ENCODE measurements at regions not wholly inside any gene's neighbourhood (a gene's known extent, or its start where the extent isn't known, plus 50 kb on each side); places are given as distances from the start of the nearest gene placed in this dataset.

DNA sequence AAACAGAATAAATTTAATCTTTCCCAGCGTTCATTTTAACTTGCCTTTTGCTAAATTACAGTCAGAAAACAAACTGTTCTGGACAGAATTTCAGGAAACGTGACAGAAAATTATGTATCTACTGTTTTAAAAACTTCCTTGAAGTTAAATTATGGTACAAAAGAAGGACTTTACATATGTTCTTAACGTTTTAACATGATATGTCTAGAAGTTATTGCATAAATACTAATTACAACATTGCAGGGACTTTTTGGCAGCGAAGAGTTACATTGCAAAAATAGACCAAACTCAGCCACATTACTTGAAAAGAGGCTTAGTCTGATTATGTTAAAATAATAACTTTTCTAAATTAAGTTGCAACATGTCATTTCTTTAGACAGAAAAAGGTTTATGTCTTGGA lies 142.1 kb upstream of the IMPG1 start:
- ChIA-PET CTCF (no interaction called here), POLR2A (no interaction called here)
- H3K4me1 ChIP-seq (ENCODE audit: control insufficient read depth in 1 of 2, insufficient read depth in 2 of 2, low read depth in 1 of 2, low read length in 1 of 2): no peaks in the 10 kb centered on the region
- H3K9me3 ChIP-seq: no peaks in the 10 kb centered on the region
- H3K27ac ChIP-seq (ENCODE audit: low read depth in 2 of 2, low read length in 1 of 2): no peak overlapping the region
- H3K9me2 ChIP-seq: no peaks in the 10 kb centered on the region
- H3F3A ChIP-seq (replicated peaks; ENCODE audit: insufficient read depth): no peaks in the 10 kb centered on the region
- TF ChIP-seq RFX5 (IDR thresholded peaks at IDR 0.05; ENCODE audit: low read length) (no peak), EP300 (IDR thresholded peaks at IDR 0.05; ENCODE audit: borderline replicate concordance in 1 of 2, low read depth in 1 of 2, low read length in 1 of 2) (no peak), FOSL2 (IDR thresholded peaks at IDR 0.05; ENCODE audit: borderline replicate concordance, low read depth) (no peak), GABPA (IDR thresholded peaks at IDR 0.05; ENCODE audit: low read depth) (no peak), SIN3A (IDR thresholded peaks at IDR 0.05; ENCODE audit: borderline replicate concordance, low read depth, low read length) (no peak), FOXM1 (IDR thresholded peaks at IDR 0.05; ENCODE audit: low read depth) (no peak), NFIC (IDR thresholded peaks at IDR 0.05; ENCODE audit: borderline replicate concordance) (no peak), MXI1 (IDR thresholded peaks at IDR 0.05; ENCODE audit: low read depth, low read length) (no peak), CHD2 (IDR thresholded peaks at IDR 0.05; ENCODE audit: low read length, partially characterized antibody) (no peak), EZH2phosphoT487 (IDR thresholded peaks at IDR 0.05; ENCODE audit: borderline replicate concordance, low read depth) (no peak), RCOR1 (IDR thresholded peaks at IDR 0.05; ENCODE audit: low read length) (no peak)
- TF ChIP-seq, protein P1, sequence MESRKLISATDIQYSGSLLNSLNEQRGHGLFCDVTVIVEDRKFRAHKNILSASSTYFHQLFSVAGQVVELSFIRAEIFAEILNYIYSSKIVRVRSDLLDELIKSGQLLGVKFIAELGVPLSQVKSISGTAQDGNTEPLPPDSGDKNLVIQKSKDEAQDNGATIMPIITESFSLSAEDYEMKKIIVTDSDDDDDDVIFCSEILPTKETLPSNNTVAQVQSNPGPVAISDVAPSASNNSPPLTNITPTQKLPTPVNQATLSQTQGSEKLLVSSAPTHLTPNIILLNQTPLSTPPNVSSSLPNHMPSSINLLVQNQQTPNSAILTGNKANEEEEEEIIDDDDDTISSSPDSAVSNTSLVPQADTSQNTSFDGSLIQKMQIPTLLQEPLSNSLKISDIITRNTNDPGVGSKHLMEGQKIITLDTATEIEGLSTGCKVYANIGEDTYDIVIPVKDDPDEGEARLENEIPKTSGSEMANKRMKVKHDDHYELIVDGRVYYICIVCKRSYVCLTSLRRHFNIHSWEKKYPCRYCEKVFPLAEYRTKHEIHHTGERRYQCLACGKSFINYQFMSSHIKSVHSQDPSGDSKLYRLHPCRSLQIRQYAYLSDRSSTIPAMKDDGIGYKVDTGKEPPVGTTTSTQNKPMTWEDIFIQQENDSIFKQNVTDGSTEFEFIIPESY (IDR thresholded peaks at IDR 0.05; ENCODE audit: borderline replicate concordance, low read depth): no peak
- TF ChIP-seq, protein P2, sequence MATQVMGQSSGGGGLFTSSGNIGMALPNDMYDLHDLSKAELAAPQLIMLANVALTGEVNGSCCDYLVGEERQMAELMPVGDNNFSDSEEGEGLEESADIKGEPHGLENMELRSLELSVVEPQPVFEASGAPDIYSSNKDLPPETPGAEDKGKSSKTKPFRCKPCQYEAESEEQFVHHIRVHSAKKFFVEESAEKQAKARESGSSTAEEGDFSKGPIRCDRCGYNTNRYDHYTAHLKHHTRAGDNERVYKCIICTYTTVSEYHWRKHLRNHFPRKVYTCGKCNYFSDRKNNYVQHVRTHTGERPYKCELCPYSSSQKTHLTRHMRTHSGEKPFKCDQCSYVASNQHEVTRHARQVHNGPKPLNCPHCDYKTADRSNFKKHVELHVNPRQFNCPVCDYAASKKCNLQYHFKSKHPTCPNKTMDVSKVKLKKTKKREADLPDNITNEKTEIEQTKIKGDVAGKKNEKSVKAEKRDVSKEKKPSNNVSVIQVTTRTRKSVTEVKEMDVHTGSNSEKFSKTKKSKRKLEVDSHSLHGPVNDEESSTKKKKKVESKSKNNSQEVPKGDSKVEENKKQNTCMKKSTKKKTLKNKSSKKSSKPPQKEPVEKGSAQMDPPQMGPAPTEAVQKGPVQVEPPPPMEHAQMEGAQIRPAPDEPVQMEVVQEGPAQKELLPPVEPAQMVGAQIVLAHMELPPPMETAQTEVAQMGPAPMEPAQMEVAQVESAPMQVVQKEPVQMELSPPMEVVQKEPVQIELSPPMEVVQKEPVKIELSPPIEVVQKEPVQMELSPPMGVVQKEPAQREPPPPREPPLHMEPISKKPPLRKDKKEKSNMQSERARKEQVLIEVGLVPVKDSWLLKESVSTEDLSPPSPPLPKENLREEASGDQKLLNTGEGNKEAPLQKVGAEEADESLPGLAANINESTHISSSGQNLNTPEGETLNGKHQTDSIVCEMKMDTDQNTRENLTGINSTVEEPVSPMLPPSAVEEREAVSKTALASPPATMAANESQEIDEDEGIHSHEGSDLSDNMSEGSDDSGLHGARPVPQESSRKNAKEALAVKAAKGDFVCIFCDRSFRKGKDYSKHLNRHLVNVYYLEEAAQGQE (IDR thresholded peaks at IDR 0.05; ENCODE audit: low read depth, low read length): no peak
- WGBS (ENCODE audit: low lambda C conversion rate): 2% methylated on average over 4 of the region's 4 CpGs
- H3K4me2 ChIP-seq: no peak overlapping the region
- H4K20me1 ChIP-seq (ENCODE audit: insufficient read depth): no peaks in the 10 kb centered on the region
- H3K27me3 ChIP-seq (ENCODE audit: insufficient read depth): no peaks in the 10 kb centered on the region
- H3K79me2 ChIP-seq (ENCODE audit: insufficient read depth): no peaks in the 10 kb centered on the region
- H3K4me3 ChIP-seq (ENCODE audit: low read depth in 2 of 2, low read length in 1 of 2): no peak overlapping the region
- no peak overlapping the region for H3K9ac ChIP-seq
- H2AFZ ChIP-seq (ENCODE audit: low read depth): no peak overlapping the region
- no peaks in the 10 kb centered on the region for H3K36me3 ChIP-seq (replicated peaks in 1 of 2; ENCODE audit: control insufficient read depth in 1 of 2, insufficient read depth in 2 of 2, low read length in 1 of 2)
- DNase-seq: no peak

Data from SK-N-SH (cell line).